Mucosa of descending colon (tissue), 3 donors: ENCODE measurements at regions not wholly inside any gene's neighbourhood (a gene's known extent, or its start where the extent isn't known, plus 50 kb on each side); places are given as distances from the start of the nearest gene placed in this dataset.

ENCODE experiments used
- ATAC-seq: fragments of 200-7000 bp; cut with Tn5 transposase; one replicate; pipeline ENCODE4 v1.9.1; 2020; ENCODE audit warnings: mild to moderate bottlenecking, moderate library complexity
- DNase-seq, 3 donors: peaks; one replicate each; pipeline ENCODE4 v3.0.0-alpha.2; 2020
- H3K36me3 ChIP-seq: fragments of 200-600 bp; one replicate; pipeline ENCODE4 v1.8.0; 2021; ENCODE audit warnings: low read depth, mild to moderate bottlenecking
- H3K4me1 ChIP-seq: fragments of 200-600 bp; one replicate; pipeline ENCODE4 v1.8.0; 2021; ENCODE audit warnings: low read depth, mild to moderate bottlenecking
- H3K4me3 ChIP-seq: fragments of 200-600 bp; one replicate; pipeline ENCODE4 v1.8.0; 2021; ENCODE audit warnings: mild to moderate bottlenecking
- H3K9me3 ChIP-seq: fragments of 200-600 bp; one replicate; pipeline ENCODE4 v1.8.0; 2021; ENCODE audit warnings: mild to moderate bottlenecking
- CTCF ChIP-seq: fragments of 200-600 bp; IDR thresholded peaks from one replicate; pipeline ENCODE4 v1.8.0; 2022; ENCODE audit warnings: antibody characterized with exemption, mild to moderate bottlenecking
- intact Hi-C, 2 donors: fragments of 100-400 bp; cut with DNase I in 1 of 2; cut with micrococcal nuclease in 1 of 2; formaldehyde crosslinking; loops; one replicate each; pipeline versions ENCODE4 v1.11.0 to v1.11.1; 2022; cut with DNase I, micrococcal nuclease
- donor health status: DM: no; HTN: no; CAD: no; lungs with moderate emphysema.
- donor health status: DM: no; HTN: no; CAD: no.
- donor health status: DM: no; HTN: yes; CAD: no.

- Histone ChIP-seq H3K36me3 (no peaks in the 10 kb centered on the region), H3K4me1 (no peaks in the 10 kb centered on the region), H3K4me3 (no peak overlapping the region), H3K9me3 (no peaks in the 10 kb centered on the region)
- ATAC-seq (no peak), DNase-seq (no peak)
- no peak for TF ChIP-seq CTCF
- intact Hi-C loops = no loop called here
Measured at GRCh38 chr2:16578081-16578480, 87.6 kb downstream of the CYRIA start.

GRCh38 chr2:16570516-16570915, 95.1 kb downstream of the CYRIA start:
- intact Hi-C loops = no loop called here
- Histone ChIP-seq H3K4me3 (no peak overlapping the region), H3K9me3 (no peaks in the 10 kb centered on the region), H3K36me3 (no peaks in the 10 kb centered on the region), H3K4me1 (no peaks in the 10 kb centered on the region)
- no peak for ATAC-seq
- no peak for DNase-seq
- no peak for TF ChIP-seq CTCF

GRCh38 chr2:16568998-16569784, 96.4 kb downstream of the CYRIA start:
- Histone ChIP-seq H3K9me3 (no peaks in the 10 kb centered on the region), H3K36me3 (no peaks in the 10 kb centered on the region), H3K4me3 (no peak overlapping the region), H3K4me1 (no peaks in the 10 kb centered on the region)
- ATAC-seq (no peak), DNase-seq (no peak)
- TF ChIP-seq CTCF = no peak
- intact Hi-C loops = no loop called here

- TF ChIP-seq CTCF = no peak
- Histone ChIP-seq H3K4me1 (no peaks in the 10 kb centered on the region), H3K36me3 (no peaks in the 10 kb centered on the region), H3K4me3 (no peak overlapping the region), H3K9me3 (no peaks in the 10 kb centered on the region)
- no peak for ATAC-seq
- intact Hi-C loops = no loop called here
- no peak for DNase-seq
Measured at GRCh38 chr2:16566701-16567100, 98.9 kb downstream of the CYRIA start.

GRCh38 chr2:16565481-16565880, 100.2 kb downstream of the CYRIA start:
- intact Hi-C loops = no loop called here
- H3K36me3 ChIP-seq = no peaks in the 10 kb centered on the region
- DNase-seq (no peak), ATAC-seq (no peak)
- no peaks in the 10 kb centered on the region for H3K9me3 ChIP-seq
- H3K4me1 ChIP-seq = no peaks in the 10 kb centered on the region
- TF ChIP-seq CTCF = no peak
- no peak overlapping the region for H3K4me3 ChIP-seq

GRCh38 chr2:16561676-16562075, 104.0 kb downstream of the CYRIA start:
- TF ChIP-seq CTCF = no peak
- Histone ChIP-seq H3K9me3 (no peaks in the 10 kb centered on the region), H3K4me1 (no peaks in the 10 kb centered on the region), H3K4me3 (no peak overlapping the region), H3K36me3 (no peaks in the 10 kb centered on the region)
- DNase-seq = no peak
- intact Hi-C loops = no loop called here
- no peak for ATAC-seq
